B cell (primary cell): ENCODE measurements at regions not wholly inside any gene's neighbourhood (a gene's known extent, or its start where the extent isn't known, plus 50 kb on each side); places are given as distances from the start of the nearest gene placed in this dataset.

ENCODE experiments used
- EZH2 ChIP-seq: IDR thresholded peaks from 2 replicates; pipeline ENCODE4 v1.6.1; 2012; ENCODE audit warnings: borderline replicate concordance, low read depth, mild to moderate bottlenecking, moderate library complexity, low read length; ENCODE audit not compliant: insufficient read depth, poor library complexity, severe bottlenecking
- TF ChIP-seq, protein P1 (sequence below): fragments of 200-600 bp; IDR thresholded peaks from one replicate; pipeline ENCODE4 v1.8.0; 2022; ENCODE audit warnings: antibody characterized with exemption, mild to moderate bottlenecking

DNA sequence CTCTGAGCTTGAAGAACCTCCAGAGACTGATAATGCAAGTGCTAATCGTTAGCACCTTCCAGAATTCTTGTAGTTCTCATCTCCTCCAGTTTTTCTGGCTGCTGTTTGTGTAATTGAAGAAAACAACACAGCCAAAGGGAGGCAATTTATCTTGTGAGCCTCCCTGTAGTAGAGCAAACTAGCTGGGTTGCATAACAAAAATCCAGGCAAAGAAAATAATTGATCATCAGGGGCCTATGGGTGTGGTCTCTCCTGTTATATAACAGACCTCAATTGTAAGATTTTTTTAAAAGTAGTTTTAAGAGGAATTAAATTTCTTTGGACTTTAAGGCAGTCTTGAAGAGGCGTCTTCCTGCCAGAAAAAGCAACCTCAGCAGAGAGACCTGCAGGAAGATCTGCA is 817.0 kb downstream of the CENPC start:
- TF ChIP-seq EZH2: no peak
- TF ChIP-seq, protein P1, sequence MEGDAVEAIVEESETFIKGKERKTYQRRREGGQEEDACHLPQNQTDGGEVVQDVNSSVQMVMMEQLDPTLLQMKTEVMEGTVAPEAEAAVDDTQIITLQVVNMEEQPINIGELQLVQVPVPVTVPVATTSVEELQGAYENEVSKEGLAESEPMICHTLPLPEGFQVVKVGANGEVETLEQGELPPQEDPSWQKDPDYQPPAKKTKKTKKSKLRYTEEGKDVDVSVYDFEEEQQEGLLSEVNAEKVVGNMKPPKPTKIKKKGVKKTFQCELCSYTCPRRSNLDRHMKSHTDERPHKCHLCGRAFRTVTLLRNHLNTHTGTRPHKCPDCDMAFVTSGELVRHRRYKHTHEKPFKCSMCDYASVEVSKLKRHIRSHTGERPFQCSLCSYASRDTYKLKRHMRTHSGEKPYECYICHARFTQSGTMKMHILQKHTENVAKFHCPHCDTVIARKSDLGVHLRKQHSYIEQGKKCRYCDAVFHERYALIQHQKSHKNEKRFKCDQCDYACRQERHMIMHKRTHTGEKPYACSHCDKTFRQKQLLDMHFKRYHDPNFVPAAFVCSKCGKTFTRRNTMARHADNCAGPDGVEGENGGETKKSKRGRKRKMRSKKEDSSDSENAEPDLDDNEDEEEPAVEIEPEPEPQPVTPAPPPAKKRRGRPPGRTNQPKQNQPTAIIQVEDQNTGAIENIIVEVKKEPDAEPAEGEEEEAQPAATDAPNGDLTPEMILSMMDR: no peak
